ENCODE measurements at regions not wholly inside any gene's neighbourhood (a gene's known extent, or its start where the extent isn't known, plus 50 kb on each side); places are given as distances from the start of the nearest gene placed in this dataset.
"Not testable (repeated sequence)": the region's sequence is repeated elsewhere in the genome, so short reads cannot be mapped to it uniquely, and the experiment has no call there.

DNA sequence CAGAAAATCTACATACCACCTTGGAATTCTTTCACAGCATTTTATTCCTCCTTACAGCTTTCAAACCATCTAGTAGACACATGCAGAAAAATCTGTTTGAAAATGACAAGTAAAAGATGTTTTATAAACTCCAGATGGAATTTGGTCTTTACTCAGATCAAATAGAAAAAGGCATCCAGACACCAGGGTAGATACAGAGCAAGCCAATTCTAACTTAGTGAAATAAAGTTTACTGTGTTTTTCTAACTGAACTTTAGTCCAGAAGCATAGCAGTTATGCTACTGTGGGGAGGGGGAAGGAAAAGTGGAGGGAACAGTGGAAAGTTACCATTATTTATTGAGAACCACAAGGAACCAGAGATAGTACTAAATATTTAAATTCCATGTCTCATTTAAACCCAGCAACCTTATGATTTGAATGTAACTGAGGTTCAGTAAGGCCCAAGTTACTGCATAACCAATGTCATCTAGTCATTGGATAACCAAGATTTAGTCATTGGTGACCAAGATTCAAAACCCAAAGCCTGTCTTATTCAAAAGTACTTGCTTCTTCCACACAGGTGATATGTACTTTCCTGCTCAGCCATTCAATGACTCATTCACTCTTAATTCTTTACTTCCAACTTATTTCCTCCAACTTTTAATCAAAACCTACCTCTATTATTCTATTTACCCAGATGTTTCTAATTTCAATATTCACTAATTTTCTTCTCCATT, 57.7 kb downstream of the RAD51AP2 start:
- no peak for DNase-seq (ENCODE audit: low read depth)
- TF ChIP-seq, protein P1, sequence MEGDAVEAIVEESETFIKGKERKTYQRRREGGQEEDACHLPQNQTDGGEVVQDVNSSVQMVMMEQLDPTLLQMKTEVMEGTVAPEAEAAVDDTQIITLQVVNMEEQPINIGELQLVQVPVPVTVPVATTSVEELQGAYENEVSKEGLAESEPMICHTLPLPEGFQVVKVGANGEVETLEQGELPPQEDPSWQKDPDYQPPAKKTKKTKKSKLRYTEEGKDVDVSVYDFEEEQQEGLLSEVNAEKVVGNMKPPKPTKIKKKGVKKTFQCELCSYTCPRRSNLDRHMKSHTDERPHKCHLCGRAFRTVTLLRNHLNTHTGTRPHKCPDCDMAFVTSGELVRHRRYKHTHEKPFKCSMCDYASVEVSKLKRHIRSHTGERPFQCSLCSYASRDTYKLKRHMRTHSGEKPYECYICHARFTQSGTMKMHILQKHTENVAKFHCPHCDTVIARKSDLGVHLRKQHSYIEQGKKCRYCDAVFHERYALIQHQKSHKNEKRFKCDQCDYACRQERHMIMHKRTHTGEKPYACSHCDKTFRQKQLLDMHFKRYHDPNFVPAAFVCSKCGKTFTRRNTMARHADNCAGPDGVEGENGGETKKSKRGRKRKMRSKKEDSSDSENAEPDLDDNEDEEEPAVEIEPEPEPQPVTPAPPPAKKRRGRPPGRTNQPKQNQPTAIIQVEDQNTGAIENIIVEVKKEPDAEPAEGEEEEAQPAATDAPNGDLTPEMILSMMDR (IDR thresholded peaks at IDR 0.05; ENCODE audit: insufficient read depth, low read depth, low read length): no peak
- CTCF ChIA-PET: no interaction called here
- no peak overlapping the region for H3K4me3 ChIP-seq (ENCODE audit: low read depth, low read length)
- no peaks in the 10 kb centered on the region for H3K27me3 ChIP-seq (ENCODE audit: control insufficient read depth, insufficient read depth, low read length)
- POLR2A ChIA-PET: no interaction called here
- no peaks in the 10 kb centered on the region for H3K36me3 ChIP-seq (ENCODE audit: control insufficient read depth, insufficient read depth, low read length)

- Histone ChIP-seq H3K36me3 (ENCODE audit: control insufficient read depth, insufficient read depth, low read length) (no peaks in the 10 kb centered on the region), H3K27me3 (ENCODE audit: control insufficient read depth, insufficient read depth, low read length) (no peaks in the 10 kb centered on the region), H3K4me3 (ENCODE audit: low read depth, low read length) (no peak overlapping the region)
- no peak for DNase-seq (ENCODE audit: low read depth)
- ChIA-PET POLR2A (no interaction called here), CTCF (no interaction called here)
- TF ChIP-seq, protein P1 (IDR thresholded peaks at IDR 0.05; ENCODE audit: insufficient read depth, low read depth, low read length): no peak
Measured at GRCh38 chr2:17455343-17455742, 62.9 kb downstream of the RAD51AP2 start.

- H3K36me3 ChIP-seq (ENCODE audit: control insufficient read depth, insufficient read depth, low read length); H3K27me3 ChIP-seq (ENCODE audit: control insufficient read depth, insufficient read depth, low read length); DNase-seq (ENCODE audit: low read depth); POLR2A ChIA-PET; CTCF ChIA-PET; H3K4me3 ChIP-seq (ENCODE audit: low read depth, low read length): not testable (repeated sequence)
Measured at GRCh38 chr2:17446191-17446590, 72.0 kb downstream of the RAD51AP2 start.

GRCh38 chr2:17445744-17446143, 72.5 kb downstream of the RAD51AP2 start:
- POLR2A ChIA-PET: no interaction called here
- TF ChIP-seq, protein P1 (IDR thresholded peaks at IDR 0.05; ENCODE audit: insufficient read depth, low read depth, low read length): no peak
- CTCF ChIA-PET: no interaction called here
- no peak for DNase-seq (ENCODE audit: low read depth)
- Histone ChIP-seq H3K27me3 (ENCODE audit: control insufficient read depth, insufficient read depth, low read length) (no peaks in the 10 kb centered on the region), H3K36me3 (ENCODE audit: control insufficient read depth, insufficient read depth, low read length) (no peaks in the 10 kb centered on the region), H3K4me3 (ENCODE audit: low read depth, low read length) (no peak overlapping the region)

GRCh38 chr2:17442334-17442733, 75.9 kb downstream of the RAD51AP2 start:
- TF ChIP-seq, protein P1 (IDR thresholded peaks at IDR 0.05; ENCODE audit: insufficient read depth, low read depth, low read length): no peak
- no peak overlapping the region for H3K4me3 ChIP-seq (ENCODE audit: low read depth, low read length)
- ChIA-PET POLR2A (no interaction called here), CTCF (no interaction called here)
- H3K27me3 ChIP-seq (ENCODE audit: control insufficient read depth, insufficient read depth, low read length): no peaks in the 10 kb centered on the region
- DNase-seq (ENCODE audit: low read depth): no peak
- H3K36me3 ChIP-seq (ENCODE audit: control insufficient read depth, insufficient read depth, low read length): no peaks in the 10 kb centered on the region

DNA sequence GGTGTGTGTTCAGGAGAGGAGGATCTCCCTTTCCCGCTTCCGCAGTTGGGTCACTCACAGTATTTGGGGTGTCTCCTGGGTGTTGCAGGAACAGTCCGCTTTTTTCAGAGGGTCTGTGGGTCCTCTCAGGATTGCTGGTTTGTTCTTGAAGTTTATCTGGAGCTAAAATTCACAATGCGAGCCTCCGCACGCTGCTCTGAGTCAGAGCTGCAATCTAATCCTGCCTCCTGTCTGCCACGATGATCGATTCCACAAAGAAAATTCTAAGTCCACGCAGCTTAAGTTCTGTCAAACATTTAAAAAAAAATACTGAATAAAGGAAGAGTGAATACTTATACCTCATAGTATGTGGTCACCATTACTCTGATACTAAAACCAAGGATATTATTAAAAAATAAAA, 76.5 kb downstream of the RAD51AP2 start:
- ChIA-PET POLR2A (no interaction called here), CTCF (no interaction called here)
- Histone ChIP-seq H3K27me3 (ENCODE audit: control insufficient read depth, insufficient read depth, low read length) (no peaks in the 10 kb centered on the region), H3K4me3 (ENCODE audit: low read depth, low read length) (no peak overlapping the region), H3K36me3 (ENCODE audit: control insufficient read depth, insufficient read depth, low read length) (no peaks in the 10 kb centered on the region)
- TF ChIP-seq, protein P1 (IDR thresholded peaks at IDR 0.05; ENCODE audit: insufficient read depth, low read depth, low read length): no peak
- DNase-seq (ENCODE audit: low read depth): no peak

All from BJ (cell line).